CD1c-positive myeloid dendritic cell (primary cell): ENCODE measurements at regions not wholly inside any gene's neighbourhood (a gene's known extent, or its start where the extent isn't known, plus 50 kb on each side); places are given as distances from the start of the nearest gene placed in this dataset.
"Not testable (repeated sequence)": the region's sequence is repeated elsewhere in the genome, so short reads cannot be mapped to it uniquely, and the experiment has no call there.

ENCODE experiments used
- DNase-seq: peaks from one replicate; pipeline ENCODE4 v3.0.0-alpha.2; 2016; ENCODE audit errors: extremely low spot score

GRCh38 chr16:75996491-75996890 is 270.2 kb upstream of the CPHXL start:
- no peak for DNase-seq

GRCh38 chr16:75997606-75998005 is 271.3 kb upstream of the CPHXL start:
- DNase-seq, result no peak

GRCh38 chr16:76007645-76008044 is 269.6 kb upstream of the CNTNAP4 start:
- no peak for DNase-seq

GRCh38 chr16:76023835-76024234 is 253.4 kb upstream of the CNTNAP4 start:
- no peak for DNase-seq

- DNase-seq, result no peak
Observed at GRCh38 chr16:76035689-76036088, 241.5 kb upstream of the CNTNAP4 start.

- DNase-seq, result no peak
Observed at GRCh38 chr16:76038097-76038496, 239.1 kb upstream of the CNTNAP4 start.

- no peak for DNase-seq
Observed at GRCh38 chr16:76052725-76053124, 224.5 kb upstream of the CNTNAP4 start.

GRCh38 chr16:76059186-76059585 is 218.0 kb upstream of the CNTNAP4 start:
- DNase-seq, result no peak

- DNase-seq, result no peak
Observed at GRCh38 chr16:76059701-76060100, 217.5 kb upstream of the CNTNAP4 start.

GRCh38 chr16:76071690-76072089 is 205.5 kb upstream of the CNTNAP4 start:
- DNase-seq, result no peak

- no peak for DNase-seq
Observed at GRCh38 chr16:76081967-76082366, 195.2 kb upstream of the CNTNAP4 start.

GRCh38 chr16:76106647-76107046 is 170.6 kb upstream of the CNTNAP4 start:
- DNase-seq, result no peak

- DNase-seq, result no peak
Observed at GRCh38 chr16:76108460-76108859, 168.7 kb upstream of the CNTNAP4 start.

GRCh38 chr16:76114681-76115080 is 162.5 kb upstream of the CNTNAP4 start:
- peak; percentile 5 for DNase-seq

- DNase-seq, result no peak
Observed at GRCh38 chr16:76118344-76118743, 158.9 kb upstream of the CNTNAP4 start.

GRCh38 chr16:76121636-76122035 is 155.6 kb upstream of the CNTNAP4 start:
- no peak for DNase-seq

GRCh38 chr16:76123966-76124365 is 153.2 kb upstream of the CNTNAP4 start:
- DNase-seq, result no peak

GRCh38 chr16:76125871-76126270 is 151.3 kb upstream of the CNTNAP4 start:
- no peak for DNase-seq

GRCh38 chr16:76138056-76138455 is 139.1 kb upstream of the CNTNAP4 start:
- not testable (repeated sequence) for DNase-seq

GRCh38 chr16:76157629-76158028 is 119.6 kb upstream of the CNTNAP4 start:
- no peak for DNase-seq

GRCh38 chr16:76162046-76162445 is 115.2 kb upstream of the CNTNAP4 start:
- DNase-seq, result no peak

GRCh38 chr16:76164970-76165558 is 112.1 kb upstream of the CNTNAP4 start:
- no peak for DNase-seq

GRCh38 chr16:76175718-76176117 is 101.5 kb upstream of the CNTNAP4 start:
- no peak for DNase-seq

- DNase-seq, result no peak
Observed at GRCh38 chr16:76176153-76176552, 101.0 kb upstream of the CNTNAP4 start.
